Dermis blood vessel endothelial cell (primary cell): ENCODE measurements at regions not wholly inside any gene's neighbourhood (a gene's known extent, or its start where the extent isn't known, plus 50 kb on each side); places are given as distances from the start of the nearest gene placed in this dataset.

ENCODE experiments used
- DNase-seq: peaks from one replicate; pipeline ENCODE4 v3.0.0; 2010

GRCh38 chr10:131810036-131810804 is 90.6 kb upstream of the PPP2R2D start:
- no peak for DNase-seq

GRCh38 chr10:131810805-131811629 is 89.8 kb upstream of the PPP2R2D start:
- DNase-seq: no peak

GRCh38 chr10:131811630-131812403 is 89.0 kb upstream of the PPP2R2D start:
- DNase-seq: no peak

GRCh38 chr10:131812736-131813604 is 87.8 kb upstream of the PPP2R2D start:
- no peak for DNase-seq

GRCh38 chr10:131814567-131815265 is 86.1 kb upstream of the PPP2R2D start:
- DNase-seq: no peak

- no peak for DNase-seq
These were observed 85.3 kb upstream of the PPP2R2D start for GRCh38 chr10:131815266-131816156.

GRCh38 chr10:131816157-131816775 is 84.5 kb upstream of the PPP2R2D start:
- no peak for DNase-seq

GRCh38 chr10:131816941-131817700 is 83.7 kb upstream of the PPP2R2D start:
- DNase-seq: no peak

GRCh38 chr10:131817866-131818509 is 82.8 kb upstream of the PPP2R2D start:
- DNase-seq: no peak

- no peak for DNase-seq
These were observed 82.1 kb upstream of the PPP2R2D start for GRCh38 chr10:131818510-131819234.

- no peak for DNase-seq
These were observed 81.4 kb upstream of the PPP2R2D start for GRCh38 chr10:131819241-131820072.

GRCh38 chr10:131820626-131821025 is 80.2 kb upstream of the PPP2R2D start:
- DNase-seq: no peak

- DNase-seq: no peak
These were observed 79.3 kb upstream of the PPP2R2D start for GRCh38 chr10:131821378-131822012.

- DNase-seq: no peak
These were observed 78.7 kb upstream of the PPP2R2D start for GRCh38 chr10:131822013-131822691.

GRCh38 chr10:131822692-131823245 is 78.0 kb upstream of the PPP2R2D start:
- no peak for DNase-seq
